Osteoblast (primary cell): ENCODE measurements at regions not wholly inside any gene's neighbourhood (a gene's known extent, or its start where the extent isn't known, plus 50 kb on each side); places are given as distances from the start of the nearest gene placed in this dataset.

Experiments used
- DNase-seq: peaks from one replicate; pipeline ENCODE4 v3.0.0; 2011; ENCODE audit warnings: low spot score, mixed read lengths; ENCODE audit not compliant: insufficient read length; ENCODE audit errors: missing footprints
- H2AFZ ChIP-seq: 2 replicates; pipeline ENCODE4 v1.6.0; 2011; ENCODE audit warnings: mild to moderate bottlenecking, low read length
- H3K27ac ChIP-seq: 2 replicates; pipeline ENCODE4 v1.5.1; 2011; ENCODE audit warnings: mild to moderate bottlenecking, low read depth, low read length, moderate library complexity
- H3K27me3 ChIP-seq: 2 replicates; pipeline ENCODE4 v1.6.0; 2012; ENCODE audit warnings: mild to moderate bottlenecking, control low read depth, inconsistent platforms, low read length, moderate library complexity; ENCODE audit not compliant: insufficient read depth
- H3K36me3 ChIP-seq: 2 replicates; pipeline ENCODE4 v1.5.1; 2011; ENCODE audit warnings: mild to moderate bottlenecking, low read length, control low read depth, moderate library complexity; ENCODE audit not compliant: insufficient read depth
- H3K4me1 ChIP-seq: 2 replicates; pipeline ENCODE4 v1.5.1; 2011; ENCODE audit warnings: mild to moderate bottlenecking, low read length, control low read depth, moderate library complexity; ENCODE audit not compliant: insufficient read depth
- H3K4me2 ChIP-seq: 2 replicates; pipeline ENCODE4 v1.6.0; 2011; ENCODE audit warnings: mild to moderate bottlenecking, low read length; ENCODE audit not compliant: insufficient read depth
- H3K4me3 ChIP-seq: fragments of 200-600 bp; sonication (generic); 3 replicates; pipeline ENCODE4 v1.5.1; 2012; ENCODE audit warnings: mild to moderate bottlenecking, low read length, inconsistent platforms; ENCODE audit not compliant: insufficient read depth
- H3K79me2 ChIP-seq: 2 replicates; pipeline ENCODE4 v1.6.0; 2012; ENCODE audit warnings: mild to moderate bottlenecking, low read length, control low read depth, inconsistent platforms; ENCODE audit not compliant: insufficient read depth
- H3K9me3 ChIP-seq: 2 replicates; pipeline ENCODE4 v1.5.1; 2011; ENCODE audit warnings: low read depth, low read length, control low read depth
- H4K20me1 ChIP-seq: 2 replicates; pipeline ENCODE4 v1.6.0; 2012; ENCODE audit warnings: mild to moderate bottlenecking, low read length, control low read depth; ENCODE audit not compliant: insufficient read depth
- CTCF ChIP-seq: IDR thresholded peaks from 2 replicates; pipeline ENCODE4 v1.5.1; 2011; ENCODE audit warnings: mild to moderate bottlenecking, low read depth, low read length, moderate library complexity; ENCODE audit errors: extremely low read depth

GRCh38 chr4:52266537-52267137, 215.5 kb downstream of the SPATA18 start:
- H3K79me2 ChIP-seq: no peaks in the 10 kb centered on the region
- H3K27me3 ChIP-seq: no peaks in the 10 kb centered on the region
- no peaks in the 10 kb centered on the region for H3K36me3 ChIP-seq
- TF ChIP-seq CTCF: no peak
- DNase-seq: no peak
- H3K4me1 ChIP-seq: no peaks in the 10 kb centered on the region
- H2AFZ ChIP-seq: no peak overlapping the region
- H3K4me2 ChIP-seq: no peak overlapping the region
- no peaks in the 10 kb centered on the region for H4K20me1 ChIP-seq
- H3K4me3 ChIP-seq: no peak overlapping the region
- H3K27ac ChIP-seq: no peak overlapping the region
- no peaks in the 10 kb centered on the region for H3K9me3 ChIP-seq

- no peak for DNase-seq
- no peaks in the 10 kb centered on the region for H3K4me1 ChIP-seq
- no peaks in the 10 kb centered on the region for H3K27me3 ChIP-seq
- H3K27ac ChIP-seq: no peak overlapping the region
- no peaks in the 10 kb centered on the region for H3K36me3 ChIP-seq
- no peak for TF ChIP-seq CTCF
- H3K79me2 ChIP-seq: no peaks in the 10 kb centered on the region
- H3K4me3 ChIP-seq: no peak overlapping the region
- H3K9me3 ChIP-seq: no peaks in the 10 kb centered on the region
- H3K4me2 ChIP-seq: no peak overlapping the region
- no peak overlapping the region for H2AFZ ChIP-seq
- H4K20me1 ChIP-seq: no peaks in the 10 kb centered on the region
Measured at GRCh38 chr4:52269761-52270160, 218.7 kb downstream of the SPATA18 start.

GRCh38 chr4:52273885-52274284, 222.8 kb downstream of the SPATA18 start:
- H3K36me3 ChIP-seq: no peaks in the 10 kb centered on the region
- no peaks in the 10 kb centered on the region for H3K4me1 ChIP-seq
- no peak overlapping the region for H3K27ac ChIP-seq
- no peak overlapping the region for H3K4me3 ChIP-seq
- H3K4me2 ChIP-seq: no peak overlapping the region
- H4K20me1 ChIP-seq: no peaks in the 10 kb centered on the region
- H3K9me3 ChIP-seq: no peaks in the 10 kb centered on the region
- no peak for DNase-seq
- H3K79me2 ChIP-seq: no peaks in the 10 kb centered on the region
- TF ChIP-seq CTCF: no peak
- no peak overlapping the region for H2AFZ ChIP-seq
- H3K27me3 ChIP-seq: no peaks in the 10 kb centered on the region

- H3K9me3 ChIP-seq: no peaks in the 10 kb centered on the region
- H3K4me3 ChIP-seq: no peak overlapping the region
- H4K20me1 ChIP-seq: no peaks in the 10 kb centered on the region
- no peaks in the 10 kb centered on the region for H3K79me2 ChIP-seq
- H2AFZ ChIP-seq: no peak overlapping the region
- H3K4me2 ChIP-seq: no peak overlapping the region
- no peak for TF ChIP-seq CTCF
- no peak for DNase-seq
- H3K27ac ChIP-seq: no peak overlapping the region
- H3K27me3 ChIP-seq: no peaks in the 10 kb centered on the region
- H3K36me3 ChIP-seq: no peaks in the 10 kb centered on the region
- H3K4me1 ChIP-seq: no peaks in the 10 kb centered on the region
Measured at GRCh38 chr4:52288212-52288855, 237.2 kb downstream of the SPATA18 start.
